Endothelial cell of umbilical vein (primary cell): ENCODE measurements at regions not wholly inside any gene's neighbourhood (a gene's known extent, or its start where the extent isn't known, plus 50 kb on each side); places are given as distances from the start of the nearest gene placed in this dataset.

Experiments
- BruUV-seq: library from RNA; stranded (reverse); fragments of 400-500 nt; replicated peaks from 2 replicates; lab custom pipeline; 2021; lab: Mats Ljungman, UMichigan
- CTCF ChIA-PET: fragments of 300-600, 350-600 bp; sonication (Branson Sonifier 250); formaldehyde crosslinking; loops from one replicate; lab custom pipeline; 2021; ENCODE audit warnings: antibody characterized with exemption, inconsistent platforms; lab: Charles Lee
- POLR2A ChIA-PET: fragments of 300-600, 350-600 bp; sonication (Branson Sonifier 250); formaldehyde crosslinking; loops from one replicate; lab custom pipeline; 2021; ENCODE audit warnings: antibody characterized with exemption, inconsistent platforms; lab: Charles Lee
- DNase-seq: peaks from one replicate; pipeline ENCODE4 v3.0.0-alpha.2; 2011; ENCODE audit warnings: low read depth, low spot score
- FAIRE-seq: peaks from 2 replicates; lab custom pipeline; 2011; peaks lifted over from hg19 to GRCh38; lab: Jason Lieb, UNC
- H2AFZ ChIP-seq: 2 replicates; pipeline ENCODE4 v1.6.0; 2012; ENCODE audit warnings: low read depth, low read length, control low read depth, inconsistent platforms
- H3K27ac ChIP-seq: 2 replicates; pipeline ENCODE4 v1.5.1; 2011; ENCODE audit warnings: low read depth, mild to moderate bottlenecking, control low read depth, low read length, moderate library complexity; ENCODE audit not compliant: insufficient read depth
- H3K27me3 ChIP-seq, 2 experiments: 2 replicates each; pipeline versions ENCODE4 v1.6.0 to v1.6.1; 2011; ENCODE audit warnings: low read length in 2 of 2, mixed read lengths in 1 of 2; ENCODE audit not compliant: control insufficient read depth in 2 of 2, insufficient read depth in 2 of 2
- H3K36me3 ChIP-seq, 2 experiments: 2 replicates in 1 of 2; 3 replicates in 1 of 2; pipeline ENCODE4 v1.5.1; 2011; ENCODE audit warnings: low read length in 2 of 2, mild to moderate bottlenecking in 1 of 2, moderate library complexity in 1 of 2; ENCODE audit not compliant: control insufficient read depth in 2 of 2, insufficient read depth in 2 of 2; ENCODE audit errors: extremely low read depth in 1 of 2
- H3K4me1 ChIP-seq: 3 replicates; pipeline ENCODE4 v1.5.1; 2011; ENCODE audit warnings: mild to moderate bottlenecking, low read length; ENCODE audit not compliant: control insufficient read depth, insufficient read depth; ENCODE audit errors: extremely low read depth
- H3K4me2 ChIP-seq: 2 replicates; pipeline ENCODE4 v1.6.1; 2011; ENCODE audit warnings: low read length, control low read depth, mixed read lengths; ENCODE audit not compliant: insufficient read depth
- H3K4me3 ChIP-seq, 3 experiments: fragments of 200-600 bp in 1 of 3; sonication (generic), shearing (Covaris generic) in 1 of 3; replicated peaks in 1 of 3; 2 replicates each; pipeline ENCODE4 v1.5.1; 2011 to 2016; ENCODE audit warnings: control low read depth in 3 of 3, low read length in 3 of 3, mild to moderate bottlenecking in 2 of 3, inconsistent platforms in 1 of 3, low read depth in 1 of 3, moderate library complexity in 1 of 3; ENCODE audit not compliant: insufficient read depth in 1 of 3
- H3K79me2 ChIP-seq: 2 replicates; pipeline ENCODE4 v1.6.0; 2012; ENCODE audit warnings: low read length, inconsistent platforms; ENCODE audit not compliant: control insufficient read depth, insufficient read depth
- H3K9ac ChIP-seq: replicated peaks from 2 replicates; pipeline ENCODE3; 2011; ENCODE audit warnings: low read length, control low read depth; ENCODE audit not compliant: insufficient read depth; ENCODE audit errors: extremely low read depth
- H3K9me1 ChIP-seq: replicated peaks from 3 replicates; pipeline ENCODE4 v1.6.0; 2011; ENCODE audit warnings: mild to moderate bottlenecking, low read length; ENCODE audit not compliant: control insufficient read depth, insufficient read depth; ENCODE audit errors: extremely low read depth
- H3K9me3 ChIP-seq: replicated peaks from 2 replicates; pipeline ENCODE4 v1.5.1; 2012; ENCODE audit warnings: low read length, inconsistent platforms; ENCODE audit not compliant: control insufficient read depth, insufficient read depth
- H4K20me1 ChIP-seq: replicated peaks from 2 replicates; pipeline ENCODE3; 2011; ENCODE audit warnings: mild to moderate bottlenecking, low read length; ENCODE audit not compliant: control insufficient read depth, insufficient read depth; ENCODE audit errors: extremely low read depth
- CTCF ChIP-seq, 2 donors: IDR thresholded peaks; 1 replicate in 1 of 2; 2 replicates in 1 of 2; pipeline ENCODE4 v1.5.1; 2011; ENCODE audit warnings: low read length in 2 of 2, mild to moderate bottlenecking in 2 of 2, moderate library complexity in 2 of 2, control low read depth in 1 of 2, inconsistent platforms in 1 of 2, low read depth in 1 of 2; ENCODE audit not compliant: insufficient read depth in 1 of 2; ENCODE audit errors: extremely low read depth in 1 of 2
- EZH2 ChIP-seq: IDR thresholded peaks from 2 replicates; pipeline ENCODE4 v1.6.1; 2012; ENCODE audit warnings: borderline replicate concordance, low read depth, mild to moderate bottlenecking, moderate library complexity, low read length, inconsistent platforms; ENCODE audit not compliant: severe bottlenecking
- FOS ChIP-seq: IDR thresholded peaks from 2 replicates; pipeline ENCODE4 v1.6.1; 2011; ENCODE audit warnings: mild to moderate bottlenecking, low read length, moderate library complexity, borderline replicate concordance; ENCODE audit not compliant: insufficient read depth
- GATA2 ChIP-seq: IDR thresholded peaks from 2 replicates; pipeline ENCODE4 v1.7.0; 2011; ENCODE audit warnings: low read depth, mild to moderate bottlenecking, moderate library complexity, mixed read lengths, low read length; ENCODE audit not compliant: insufficient read length, insufficient read depth
- JUN ChIP-seq: IDR thresholded peaks from 2 replicates; pipeline ENCODE4 v1.6.1; 2011; ENCODE audit warnings: borderline replicate concordance, low read depth; ENCODE audit not compliant: insufficient read length, insufficient read depth
- MAX ChIP-seq: IDR thresholded peaks from 2 replicates; pipeline ENCODE4 v1.6.1; 2011; ENCODE audit not compliant: insufficient read depth, insufficient read length
- MYC ChIP-seq: IDR thresholded peaks from one replicate; pipeline ENCODE4 v1.6.1; 2011; ENCODE audit warnings: mild to moderate bottlenecking, low read depth, low read length
- POLR2A ChIP-seq: IDR thresholded peaks from 2 replicates; pipeline ENCODE4 v1.6.1; 2012; ENCODE audit warnings: low read depth, mild to moderate bottlenecking, control low read depth, low read length
- POLR2AphosphoS5 ChIP-seq: IDR thresholded peaks from 2 replicates; pipeline ENCODE4 v1.6.1; 2012; ENCODE audit warnings: low read depth, mild to moderate bottlenecking, control low read depth, low read length, moderate library complexity; ENCODE audit not compliant: insufficient read depth
- dilution Hi-C: fragments of 300-500 bp; cut with MboI; formaldehyde crosslinking; loops from one replicate; pipeline ENCODE4 v1.15.0; 2019; ENCODE audit warnings: low sequenced_read_pairs; ENCODE audit not compliant: extremely low pct_ligation_motif_present
- intact Hi-C: fragments of 100-400 bp; cut with micrococcal nuclease; formaldehyde crosslinking; loops from one replicate; pipeline ENCODE4 v1.10.0; 2022

GRCh38 chr9:93810028-93810971 lies 144.9 kb downstream of the BARX1 start:
- BruUV-seq, result no TSS peak
- no peaks in the 10 kb centered on the region for H3K36me3 ChIP-seq
- no peak overlapping the region for H3K9ac ChIP-seq
- no peaks in the 10 kb centered on the region for H4K20me1 ChIP-seq
- H3K4me1 ChIP-seq, result no peaks in the 10 kb centered on the region
- H3K9me3 ChIP-seq, result no peaks in the 10 kb centered on the region
- no peak overlapping the region for H3K4me2 ChIP-seq
- H3K27ac ChIP-seq, result no peak overlapping the region
- intact Hi-C loops, result no loop called here
- H3K9me1 ChIP-seq, result no peaks in the 10 kb centered on the region
- no peak for FAIRE-seq
- H2AFZ ChIP-seq, result no peak overlapping the region
- no peaks in the 10 kb centered on the region for H3K79me2 ChIP-seq
- CTCF ChIA-PET, result interaction anchor here (0.9 kb wide), 1 partner anchor 17 kb away, joined by 4 read pairs; no protein-coding TSS in a partner anchor
- no peak for DNase-seq
- TF ChIP-seq FOS, result no peak
- TF ChIP-seq MAX, result no peak
- no peak for TF ChIP-seq POLR2AphosphoS5
- TF ChIP-seq POLR2A, result no peak
- TF ChIP-seq JUN, result no peak
- no peak for TF ChIP-seq MYC
- no peak for TF ChIP-seq CTCF (IDR thresholded peaks at IDR 0.05; ENCODE audit: extremely low read depth in 1 of 2, insufficient read depth in 1 of 2, low read depth in 1 of 2, low read length in 2 of 2)
- no peak for TF ChIP-seq GATA2
- TF ChIP-seq EZH2, result no peak
- no peaks in the 10 kb centered on the region for H3K27me3 ChIP-seq
- dilution Hi-C loops, result no loop called here
- H3K4me3 ChIP-seq, result no peak overlapping the region
- POLR2A ChIA-PET, result no interaction called here
